ENCODE measurements at regions not wholly inside any gene's neighbourhood (a gene's known extent, or its start where the extent isn't known, plus 50 kb on each side); places are given as distances from the start of the nearest gene placed in this dataset.

- H3K9ac ChIP-seq (ENCODE audit: low read depth in 1 of 3, low read length in 3 of 3), result no peak overlapping the region
- no peak overlapping the region for H3K27ac ChIP-seq (ENCODE audit: low read depth, low read length)
- H3K4me3 ChIP-seq (ENCODE audit: low read length in 3 of 3), result no peak overlapping the region
- H3K4me1 ChIP-seq (ENCODE audit: control insufficient read depth in 3 of 3, insufficient read depth in 3 of 3, low read length in 3 of 3), result no peaks in the 10 kb centered on the region
- no peaks in the 10 kb centered on the region for H3K9me3 ChIP-seq (ENCODE audit: control insufficient read depth in 3 of 3, low read length in 3 of 3)
- peaks cover 0 to 4% (median 0%) of the 10 kb centered on the region in 3 donors for H3K27me3 ChIP-seq (ENCODE audit: control insufficient read depth in 3 of 3, insufficient read depth in 3 of 3, low read length in 3 of 3)
- H3K36me3 ChIP-seq (ENCODE audit: control insufficient read depth in 3 of 3, insufficient read depth in 3 of 3, low read length in 3 of 3), result no peaks in the 10 kb centered on the region
These were observed 129.4 kb downstream of the SOX9 start for GRCh38 chr17:72250206-72250605.

- H3K27ac ChIP-seq (ENCODE audit: low read depth, low read length), result no peak overlapping the region
- no peaks in the 10 kb centered on the region for H3K4me1 ChIP-seq (ENCODE audit: control insufficient read depth in 3 of 3, insufficient read depth in 3 of 3, low read length in 3 of 3)
- peaks cover 0 to 4% (median 0%) of the 10 kb centered on the region in 3 donors for H3K27me3 ChIP-seq (ENCODE audit: control insufficient read depth in 3 of 3, insufficient read depth in 3 of 3, low read length in 3 of 3)
- no peaks in the 10 kb centered on the region for H3K9me3 ChIP-seq (ENCODE audit: control insufficient read depth in 3 of 3, low read length in 3 of 3)
- H3K36me3 ChIP-seq (ENCODE audit: control insufficient read depth in 3 of 3, insufficient read depth in 3 of 3, low read length in 3 of 3), result no peaks in the 10 kb centered on the region
- H3K9ac ChIP-seq (ENCODE audit: low read depth in 1 of 3, low read length in 3 of 3), result no peak overlapping the region
- H3K4me3 ChIP-seq (ENCODE audit: low read length in 3 of 3), result no peak overlapping the region
These were observed 132.8 kb downstream of the SOX9 start for GRCh38 chr17:72253597-72253996.

- Histone ChIP-seq H3K9me3 (ENCODE audit: control insufficient read depth in 3 of 3, low read length in 3 of 3) (no peaks in the 10 kb centered on the region), H3K4me1 (ENCODE audit: control insufficient read depth in 3 of 3, insufficient read depth in 3 of 3, low read length in 3 of 3) (no peaks in the 10 kb centered on the region), H3K27me3 (ENCODE audit: control insufficient read depth in 3 of 3, insufficient read depth in 3 of 3, low read length in 3 of 3) (peaks cover 0 to 4% (median 0%) of the 10 kb centered on the region in 3 donors), H3K4me3 (ENCODE audit: low read length in 3 of 3) (no peak overlapping the region), H3K27ac (ENCODE audit: low read depth, low read length) (no peak overlapping the region), H3K36me3 (ENCODE audit: control insufficient read depth in 3 of 3, insufficient read depth in 3 of 3, low read length in 3 of 3) (no peaks in the 10 kb centered on the region), H3K9ac (ENCODE audit: low read depth in 1 of 3, low read length in 3 of 3) (no peak overlapping the region)
These were observed 134.1 kb downstream of the SOX9 start for GRCh38 chr17:72254808-72255449.

GRCh38 chr17:72255481-72255880 lies 134.7 kb downstream of the SOX9 start:
- H3K27me3 ChIP-seq (ENCODE audit: control insufficient read depth in 3 of 3, insufficient read depth in 3 of 3, low read length in 3 of 3), result peaks cover 0 to 4% (median 0%) of the 10 kb centered on the region in 3 donors
- H3K4me3 ChIP-seq (ENCODE audit: low read length in 3 of 3), result no peak overlapping the region
- H3K27ac ChIP-seq (ENCODE audit: low read depth, low read length), result no peak overlapping the region
- no peaks in the 10 kb centered on the region for H3K4me1 ChIP-seq (ENCODE audit: control insufficient read depth in 3 of 3, insufficient read depth in 3 of 3, low read length in 3 of 3)
- no peaks in the 10 kb centered on the region for H3K9me3 ChIP-seq (ENCODE audit: control insufficient read depth in 3 of 3, low read length in 3 of 3)
- H3K9ac ChIP-seq (ENCODE audit: low read depth in 1 of 3, low read length in 3 of 3), result no peak overlapping the region
- no peaks in the 10 kb centered on the region for H3K36me3 ChIP-seq (ENCODE audit: control insufficient read depth in 3 of 3, insufficient read depth in 3 of 3, low read length in 3 of 3)

GRCh38 chr17:72258711-72259110 lies 137.9 kb downstream of the SOX9 start:
- Histone ChIP-seq H3K4me1 (ENCODE audit: control insufficient read depth in 3 of 3, insufficient read depth in 3 of 3, low read length in 3 of 3) (no peaks in the 10 kb centered on the region), H3K4me3 (ENCODE audit: low read length in 3 of 3) (no peak overlapping the region), H3K27ac (ENCODE audit: low read depth, low read length) (no peak overlapping the region), H3K36me3 (ENCODE audit: control insufficient read depth in 3 of 3, insufficient read depth in 3 of 3, low read length in 3 of 3) (no peaks in the 10 kb centered on the region), H3K27me3 (ENCODE audit: control insufficient read depth in 3 of 3, insufficient read depth in 3 of 3, low read length in 3 of 3) (no peaks in the 10 kb centered on the region), H3K9me3 (ENCODE audit: control insufficient read depth in 3 of 3, low read length in 3 of 3) (no peaks in the 10 kb centered on the region), H3K9ac (ENCODE audit: low read depth in 1 of 3, low read length in 3 of 3) (no peak overlapping the region)

GRCh38 chr17:72259922-72260321 lies 139.1 kb downstream of the SOX9 start:
- no peaks in the 10 kb centered on the region for H3K9me3 ChIP-seq (ENCODE audit: control insufficient read depth in 3 of 3, low read length in 3 of 3)
- H3K27me3 ChIP-seq (ENCODE audit: control insufficient read depth in 3 of 3, insufficient read depth in 3 of 3, low read length in 3 of 3), result no peaks in the 10 kb centered on the region
- no peak overlapping the region for H3K27ac ChIP-seq (ENCODE audit: low read depth, low read length)
- no peak overlapping the region for H3K4me3 ChIP-seq (ENCODE audit: low read length in 3 of 3)
- H3K4me1 ChIP-seq (ENCODE audit: control insufficient read depth in 3 of 3, insufficient read depth in 3 of 3, low read length in 3 of 3), result no peaks in the 10 kb centered on the region
- no peaks in the 10 kb centered on the region for H3K36me3 ChIP-seq (ENCODE audit: control insufficient read depth in 3 of 3, insufficient read depth in 3 of 3, low read length in 3 of 3)
- H3K9ac ChIP-seq (ENCODE audit: low read depth in 1 of 3, low read length in 3 of 3), result no peak overlapping the region

GRCh38 chr17:72262766-72263165 lies 141.9 kb downstream of the SOX9 start:
- no peak overlapping the region for H3K27ac ChIP-seq (ENCODE audit: low read depth, low read length)
- no peak overlapping the region for H3K9ac ChIP-seq (ENCODE audit: low read depth in 1 of 3, low read length in 3 of 3)
- no peaks in the 10 kb centered on the region for H3K36me3 ChIP-seq (ENCODE audit: control insufficient read depth in 3 of 3, insufficient read depth in 3 of 3, low read length in 3 of 3)
- no peaks in the 10 kb centered on the region for H3K4me1 ChIP-seq (ENCODE audit: control insufficient read depth in 3 of 3, insufficient read depth in 3 of 3, low read length in 3 of 3)
- no peaks in the 10 kb centered on the region for H3K27me3 ChIP-seq (ENCODE audit: control insufficient read depth in 3 of 3, insufficient read depth in 3 of 3, low read length in 3 of 3)
- no peak overlapping the region for H3K4me3 ChIP-seq (ENCODE audit: low read length in 3 of 3)
- no peaks in the 10 kb centered on the region for H3K9me3 ChIP-seq (ENCODE audit: control insufficient read depth in 3 of 3, low read length in 3 of 3)

GRCh38 chr17:72264682-72265405 lies 144.0 kb downstream of the SOX9 start:
- Histone ChIP-seq H3K36me3 (ENCODE audit: control insufficient read depth in 3 of 3, insufficient read depth in 3 of 3, low read length in 3 of 3) (no peaks in the 10 kb centered on the region), H3K4me1 (ENCODE audit: control insufficient read depth in 3 of 3, insufficient read depth in 3 of 3, low read length in 3 of 3) (no peaks in the 10 kb centered on the region), H3K9me3 (ENCODE audit: control insufficient read depth in 3 of 3, low read length in 3 of 3) (no peaks in the 10 kb centered on the region), H3K27me3 (ENCODE audit: control insufficient read depth in 3 of 3, insufficient read depth in 3 of 3, low read length in 3 of 3) (no peaks in the 10 kb centered on the region), H3K4me3 (ENCODE audit: low read length in 3 of 3) (no peak overlapping the region), H3K9ac (ENCODE audit: low read depth in 1 of 3, low read length in 3 of 3) (no peak overlapping the region), H3K27ac (ENCODE audit: low read depth, low read length) (no peak overlapping the region)

- H3K4me3 ChIP-seq (ENCODE audit: low read length in 3 of 3), result no peak overlapping the region
- no peaks in the 10 kb centered on the region for H3K4me1 ChIP-seq (ENCODE audit: control insufficient read depth in 3 of 3, insufficient read depth in 3 of 3, low read length in 3 of 3)
- H3K36me3 ChIP-seq (ENCODE audit: control insufficient read depth in 3 of 3, insufficient read depth in 3 of 3, low read length in 3 of 3), result no peaks in the 10 kb centered on the region
- no peaks in the 10 kb centered on the region for H3K27me3 ChIP-seq (ENCODE audit: control insufficient read depth in 3 of 3, insufficient read depth in 3 of 3, low read length in 3 of 3)
- H3K9me3 ChIP-seq (ENCODE audit: control insufficient read depth in 3 of 3, low read length in 3 of 3), result no peaks in the 10 kb centered on the region
- no peak overlapping the region for H3K9ac ChIP-seq (ENCODE audit: low read depth in 1 of 3, low read length in 3 of 3)
- no peak overlapping the region for H3K27ac ChIP-seq (ENCODE audit: low read depth, low read length)
These were observed 145.4 kb downstream of the SOX9 start for GRCh38 chr17:72266112-72266775.

- no peak overlapping the region for H3K4me3 ChIP-seq (ENCODE audit: low read length in 3 of 3)
- no peaks in the 10 kb centered on the region for H3K9me3 ChIP-seq (ENCODE audit: control insufficient read depth in 3 of 3, low read length in 3 of 3)
- H3K27me3 ChIP-seq (ENCODE audit: control insufficient read depth in 3 of 3, insufficient read depth in 3 of 3, low read length in 3 of 3), result no peaks in the 10 kb centered on the region
- no peak overlapping the region for H3K9ac ChIP-seq (ENCODE audit: low read depth in 1 of 3, low read length in 3 of 3)
- H3K36me3 ChIP-seq (ENCODE audit: control insufficient read depth in 3 of 3, insufficient read depth in 3 of 3, low read length in 3 of 3), result no peaks in the 10 kb centered on the region
- H3K27ac ChIP-seq (ENCODE audit: low read depth, low read length), result no peak overlapping the region
- H3K4me1 ChIP-seq (ENCODE audit: control insufficient read depth in 3 of 3, insufficient read depth in 3 of 3, low read length in 3 of 3), result no peaks in the 10 kb centered on the region
These were observed 146.8 kb downstream of the SOX9 start for GRCh38 chr17:72267601-72268000.

Data from skeletal muscle tissue (tissue), 3 donors.